Activated T-cell treated with anti-CD3 and anti-CD28 coated beads, Interleukin-2, amount 50 U/mL, for 72 hours (primary cell): ENCODE measurements at regions not wholly inside any gene's neighbourhood (a gene's known extent, or its start where the extent isn't known, plus 50 kb on each side); places are given as distances from the start of the nearest gene placed in this dataset.

Experiments
- ATAC-seq, 2 donors: fragments of 150-1000 bp; cut with Tn5 transposase; replicated peaks in 1 of 2; 2 replicates each; pipeline ENCODE4 v1.10.0; 2021; ENCODE audit warnings: moderate library complexity in 2 of 2, mild to moderate bottlenecking in 1 of 2
- DNase-seq, 2 donors: peaks; one replicate each; pipeline ENCODE4 v3.0.0; 2021 to 2022; ENCODE audit warnings: mixed read lengths in 1 of 2
- H3K27ac Mint-ChIP-seq: one replicate; pipeline ENCODE4 v1.8.0; 2022; ENCODE audit warnings: mild to moderate bottlenecking, moderate library complexity, mixed read lengths
- H3K27me3 Mint-ChIP-seq: one replicate; pipeline ENCODE4 v1.8.0; 2022; ENCODE audit warnings: low read depth, mixed read lengths
- H3K36me3 Mint-ChIP-seq, 2 donors: one replicate each; pipeline ENCODE4 v1.8.0; 2022; ENCODE audit warnings: mixed read lengths in 2 of 2, mild to moderate bottlenecking in 1 of 2; ENCODE audit not compliant: insufficient read depth in 2 of 2
- H3K4me1 Mint-ChIP-seq: one replicate; pipeline ENCODE4 v1.8.0; 2022; ENCODE audit warnings: low read depth, mixed read lengths
- H3K4me3 Mint-ChIP-seq, 2 donors: one replicate each; pipeline ENCODE4 v1.8.0; 2022; ENCODE audit warnings: mild to moderate bottlenecking in 2 of 2, mixed read lengths in 2 of 2, moderate library complexity in 2 of 2
- H3K9me3 Mint-ChIP-seq, 2 donors: one replicate each; pipeline ENCODE4 v1.8.0; 2022; ENCODE audit warnings: mixed read lengths in 2 of 2

GRCh38 chr18:37874721-37875120, 309.1 kb upstream of the CELF4 start:
- Mint-ChIP-seq H3K36me3 (no peaks in the 10 kb centered on the region), H3K4me1 (no peaks in the 10 kb centered on the region), H3K9me3 (peaks cover 0 to 4% of the 10 kb centered on the region in 2 donors), H3K27ac (no peak overlapping the region), H3K4me3 (no peak overlapping the region), H3K27me3 (no peaks in the 10 kb centered on the region)
- DNase-seq (no peak), ATAC-seq (no peak)

DNA sequence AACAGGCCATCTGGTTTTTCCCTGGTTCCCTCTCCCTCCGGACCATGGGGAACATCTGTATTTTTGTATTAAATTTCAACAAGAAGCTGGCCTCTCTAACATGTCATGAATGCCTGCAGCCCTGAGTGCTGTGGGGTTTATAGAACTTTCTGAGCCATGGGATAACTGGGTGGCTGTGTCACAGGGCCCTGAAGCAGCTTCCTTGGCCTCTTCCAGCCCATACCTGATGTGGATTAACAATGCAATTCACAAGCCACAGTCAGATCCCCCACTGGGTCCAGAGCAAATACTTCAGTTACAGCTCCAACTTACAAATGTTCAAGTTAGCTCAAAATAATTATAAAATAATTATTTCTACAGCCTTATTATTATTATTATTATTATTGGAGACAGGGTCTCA, 307.8 kb upstream of the CELF4 start:
- no peaks in the 10 kb centered on the region for H3K4me1 Mint-ChIP-seq
- H3K36me3 Mint-ChIP-seq = no peaks in the 10 kb centered on the region
- H3K27ac Mint-ChIP-seq = no peak overlapping the region
- H3K9me3 Mint-ChIP-seq = peaks cover 0 to 4% of the 10 kb centered on the region in 2 donors
- no peaks in the 10 kb centered on the region for H3K27me3 Mint-ChIP-seq
- DNase-seq (no peak), ATAC-seq (no peak)
- H3K4me3 Mint-ChIP-seq = no peak overlapping the region

DNA sequence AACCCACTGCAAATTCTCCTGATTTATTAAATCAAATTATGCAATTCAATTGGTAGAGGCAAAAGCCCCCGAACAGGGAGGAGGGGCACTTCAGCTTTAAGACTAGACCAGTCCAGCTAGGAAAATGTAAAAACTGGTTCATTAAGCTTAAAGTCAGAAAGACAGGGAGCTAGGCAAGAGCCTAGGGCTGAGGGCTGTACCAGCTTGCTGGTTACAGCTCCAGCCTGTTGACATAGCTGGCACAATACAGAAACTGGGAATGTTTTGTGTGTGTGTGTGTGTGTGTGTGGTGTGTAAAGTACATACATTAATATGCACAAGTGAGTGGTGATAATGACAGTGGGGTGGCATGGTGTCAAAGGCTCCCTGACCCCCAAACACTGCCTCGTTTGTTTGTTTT, 307.0 kb upstream of the CELF4 start:
- no peak overlapping the region for H3K4me3 Mint-ChIP-seq
- DNase-seq (no peak), ATAC-seq (no peak)
- no peak overlapping the region for H3K27ac Mint-ChIP-seq
- H3K4me1 Mint-ChIP-seq = no peaks in the 10 kb centered on the region
- no peaks in the 10 kb centered on the region for H3K36me3 Mint-ChIP-seq
- no peaks in the 10 kb centered on the region for H3K27me3 Mint-ChIP-seq
- peaks cover 0 to 4% of the 10 kb centered on the region in 2 donors for H3K9me3 Mint-ChIP-seq

DNA sequence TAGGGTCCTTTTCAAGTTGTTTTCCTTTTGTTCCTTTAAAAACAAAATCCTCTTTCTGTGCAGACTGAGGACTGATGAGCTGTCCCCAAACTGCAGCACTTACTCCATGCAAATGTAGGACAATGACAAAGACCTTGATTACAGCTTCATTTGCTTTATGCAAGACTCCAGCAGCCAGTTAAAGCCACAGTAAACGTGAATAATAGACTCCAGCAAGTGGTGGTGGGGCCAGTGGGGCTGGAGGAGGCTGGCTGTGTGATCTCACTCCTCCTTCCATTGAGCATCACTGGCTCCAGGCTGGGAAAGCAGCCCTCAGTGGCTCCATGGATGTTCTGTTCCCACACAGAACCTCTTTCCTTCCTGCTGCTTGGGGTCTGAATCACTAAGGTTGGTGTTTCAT, 306.0 kb upstream of the CELF4 start:
- no peaks in the 10 kb centered on the region for H3K36me3 Mint-ChIP-seq
- H3K9me3 Mint-ChIP-seq = peaks cover 0 to 4% of the 10 kb centered on the region in 2 donors
- H3K4me3 Mint-ChIP-seq = no peak overlapping the region
- no peak overlapping the region for H3K27ac Mint-ChIP-seq
- ATAC-seq = no peak
- H3K27me3 Mint-ChIP-seq = no peaks in the 10 kb centered on the region
- no peaks in the 10 kb centered on the region for H3K4me1 Mint-ChIP-seq
- DNase-seq = no peak

DNA sequence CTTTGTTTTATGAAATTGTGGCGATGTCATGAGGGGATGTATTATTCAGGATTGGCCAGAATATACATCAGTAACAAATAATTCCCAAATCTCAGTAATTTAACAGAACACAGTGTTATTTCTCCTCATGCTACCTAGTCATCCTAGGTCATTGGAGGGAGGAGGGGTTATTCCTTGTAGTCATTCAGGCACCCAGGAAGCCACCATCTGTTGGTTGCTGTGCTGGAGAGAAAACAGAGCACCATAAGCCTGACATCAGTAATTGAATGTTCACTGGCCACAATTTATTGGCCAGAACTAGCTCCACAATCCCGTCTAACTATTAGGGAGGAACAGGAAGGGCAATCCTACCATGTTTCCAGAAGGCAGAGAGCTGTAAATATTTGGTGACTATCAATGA, 303.5 kb upstream of the CELF4 start:
- Mint-ChIP-seq H3K4me3 (no peak overlapping the region), H3K36me3 (no peaks in the 10 kb centered on the region), H3K27ac (no peak overlapping the region), H3K4me1 (no peaks in the 10 kb centered on the region), H3K9me3 (peaks cover 3 to 6% of the 10 kb centered on the region in 2 donors), H3K27me3 (no peaks in the 10 kb centered on the region)
- no peak for DNase-seq
- no peak for ATAC-seq

GRCh38 chr18:37864122-37864521, 298.5 kb upstream of the CELF4 start:
- H3K27ac Mint-ChIP-seq = no peak overlapping the region
- H3K9me3 Mint-ChIP-seq = peaks cover 3 to 7% of the 10 kb centered on the region in 2 donors
- H3K4me1 Mint-ChIP-seq = no peaks in the 10 kb centered on the region
- no peaks in the 10 kb centered on the region for H3K27me3 Mint-ChIP-seq
- H3K4me3 Mint-ChIP-seq = no peak overlapping the region
- no peaks in the 10 kb centered on the region for H3K36me3 Mint-ChIP-seq
- DNase-seq = no peak
- no peak for ATAC-seq

DNA sequence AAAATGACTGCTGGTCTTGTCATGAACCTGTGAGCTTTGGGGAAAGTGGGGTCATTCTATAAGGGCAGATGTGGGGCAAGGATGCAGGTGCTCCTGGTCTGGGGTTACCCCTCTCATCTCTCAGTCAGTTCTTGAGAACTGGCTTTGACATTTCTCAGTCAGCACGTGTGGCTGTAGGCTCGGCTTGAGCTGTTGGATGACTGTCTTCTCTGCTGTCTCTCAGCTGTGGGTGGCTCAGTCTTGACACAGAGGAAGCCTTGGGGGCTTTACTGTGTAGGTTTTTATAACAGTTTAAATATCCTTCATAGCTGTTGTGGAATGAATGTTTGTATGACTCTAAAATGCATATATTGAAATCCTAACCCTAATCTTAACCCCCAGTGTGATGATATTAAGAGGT, 296.4 kb upstream of the CELF4 start:
- H3K4me1 Mint-ChIP-seq = no peaks in the 10 kb centered on the region
- ATAC-seq (no peak), DNase-seq (no peak)
- H3K27ac Mint-ChIP-seq = no peak overlapping the region
- H3K36me3 Mint-ChIP-seq = no peaks in the 10 kb centered on the region
- no peak overlapping the region for H3K4me3 Mint-ChIP-seq
- peaks cover 3 to 12% of the 10 kb centered on the region in 2 donors for H3K9me3 Mint-ChIP-seq
- no peaks in the 10 kb centered on the region for H3K27me3 Mint-ChIP-seq

DNA sequence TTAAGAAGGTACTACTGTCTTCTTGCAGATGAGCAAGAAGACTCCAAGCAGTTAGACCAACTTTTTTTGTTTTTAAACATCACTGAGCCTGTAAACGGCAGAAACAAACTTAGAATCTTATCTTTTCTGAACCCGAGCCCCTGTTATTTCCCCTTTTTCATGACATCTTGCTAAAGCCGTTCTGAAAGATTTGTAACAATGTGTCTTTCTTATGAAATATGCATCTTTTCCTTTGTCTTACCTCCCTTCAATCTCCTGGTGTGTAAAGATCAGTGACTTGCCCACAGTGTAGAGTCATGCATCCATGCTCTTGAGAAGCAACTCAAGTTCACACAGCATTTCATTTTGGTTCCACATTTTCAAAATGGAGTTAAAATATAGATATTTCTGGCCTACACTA, 288.8 kb upstream of the CELF4 start:
- no peak overlapping the region for H3K27ac Mint-ChIP-seq
- ATAC-seq (no peak), DNase-seq (no peak)
- H3K4me3 Mint-ChIP-seq = no peak overlapping the region
- no peaks in the 10 kb centered on the region for H3K36me3 Mint-ChIP-seq
- peaks cover 4 to 10% of the 10 kb centered on the region in 2 donors for H3K9me3 Mint-ChIP-seq
- H3K27me3 Mint-ChIP-seq = no peaks in the 10 kb centered on the region
- no peaks in the 10 kb centered on the region for H3K4me1 Mint-ChIP-seq

- DNase-seq (no peak), ATAC-seq (no peak)
- Mint-ChIP-seq H3K9me3 (peaks cover 4 to 10% of the 10 kb centered on the region in 2 donors), H3K27me3 (no peaks in the 10 kb centered on the region), H3K4me1 (no peaks in the 10 kb centered on the region), H3K27ac (no peak overlapping the region), H3K36me3 (no peaks in the 10 kb centered on the region), H3K4me3 (no peak overlapping the region)
These were observed 288.1 kb upstream of the CELF4 start for GRCh38 chr18:37853706-37854105.

DNA sequence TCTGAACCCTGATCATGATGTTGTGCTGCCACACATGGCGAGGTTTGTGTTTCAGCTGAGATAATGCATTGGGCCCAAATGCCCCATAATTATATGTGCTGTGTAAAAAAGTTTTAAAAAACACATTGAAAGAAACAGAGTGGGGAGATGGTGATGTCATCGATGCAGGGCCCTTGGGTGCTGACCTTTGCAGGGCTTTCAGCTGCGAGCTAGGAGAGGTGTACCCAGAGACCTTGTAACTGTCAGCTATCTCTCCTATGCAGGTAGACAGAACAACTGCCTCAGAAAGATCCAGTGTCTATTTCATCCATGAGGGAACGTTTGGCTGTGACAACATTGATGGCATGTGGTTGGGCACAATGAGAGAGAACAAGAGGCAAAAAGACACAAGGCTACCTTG, 286.9 kb upstream of the CELF4 start:
- no peak for ATAC-seq
- Mint-ChIP-seq H3K27me3 (no peaks in the 10 kb centered on the region), H3K36me3 (no peaks in the 10 kb centered on the region), H3K4me1 (no peaks in the 10 kb centered on the region), H3K9me3 (peaks cover 4 to 6% of the 10 kb centered on the region in 2 donors), H3K27ac (no peak overlapping the region), H3K4me3 (no peak overlapping the region)
- DNase-seq = no peak

DNA sequence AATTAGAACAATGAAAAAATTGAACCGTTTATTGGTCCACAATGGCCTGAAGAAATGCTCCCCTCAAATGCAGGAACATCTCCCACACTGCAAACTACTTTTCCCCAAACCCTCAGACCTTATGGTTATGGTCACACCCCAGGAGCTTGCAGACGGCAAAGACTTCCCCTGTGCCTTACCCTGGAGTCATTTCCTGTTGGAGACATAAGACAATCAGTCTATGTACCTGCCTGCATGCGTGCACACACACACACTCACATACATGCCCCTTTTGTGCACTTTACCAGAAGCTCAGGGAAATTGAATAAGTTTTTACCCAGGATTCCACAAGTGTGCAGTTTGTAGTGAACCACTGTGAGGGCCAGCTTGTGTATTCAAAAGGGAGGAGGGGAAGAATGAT, 281.9 kb upstream of the CELF4 start:
- ATAC-seq = no peak
- no peak for DNase-seq
- Mint-ChIP-seq H3K27me3 (no peaks in the 10 kb centered on the region), H3K36me3 (no peaks in the 10 kb centered on the region), H3K27ac (no peak overlapping the region), H3K9me3 (peaks cover 1% of the 10 kb centered on the region in 2 donors), H3K4me1 (no peaks in the 10 kb centered on the region), H3K4me3 (no peak overlapping the region)

GRCh38 chr18:37846996-37847395, 281.4 kb upstream of the CELF4 start:
- no peaks in the 10 kb centered on the region for H3K27me3 Mint-ChIP-seq
- no peak for DNase-seq
- no peaks in the 10 kb centered on the region for H3K4me1 Mint-ChIP-seq
- H3K27ac Mint-ChIP-seq = no peak overlapping the region
- no peak for ATAC-seq
- H3K36me3 Mint-ChIP-seq = no peaks in the 10 kb centered on the region
- H3K4me3 Mint-ChIP-seq = no peak overlapping the region
- peaks cover 1% of the 10 kb centered on the region in 2 donors for H3K9me3 Mint-ChIP-seq

DNA sequence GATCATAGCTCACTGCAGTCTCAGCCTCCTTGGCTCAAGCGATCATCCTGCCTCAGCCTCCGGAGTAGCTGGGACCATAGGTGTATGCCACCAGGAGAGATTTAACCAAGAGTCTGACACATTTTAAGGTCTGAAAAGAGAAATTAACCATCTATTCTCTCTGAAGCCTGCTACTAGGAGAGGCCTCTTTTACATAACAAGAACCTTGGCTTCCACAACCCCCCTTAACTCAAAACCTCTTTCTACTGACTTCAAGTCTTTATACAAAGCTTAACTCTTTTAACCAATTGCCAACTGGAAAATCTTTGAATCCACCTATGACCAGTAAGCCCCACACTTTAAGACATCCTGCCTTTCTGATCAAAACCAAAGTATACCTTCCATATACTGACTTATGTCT, 279.9 kb upstream of the CELF4 start:
- Mint-ChIP-seq H3K27me3 (no peaks in the 10 kb centered on the region), H3K9me3 (peaks cover 0 to 1% of the 10 kb centered on the region in 2 donors), H3K4me3 (no peak overlapping the region), H3K36me3 (no peaks in the 10 kb centered on the region), H3K27ac (no peak overlapping the region), H3K4me1 (no peaks in the 10 kb centered on the region)
- DNase-seq = no peak
- no peak for ATAC-seq

- no peaks in the 10 kb centered on the region for H3K4me1 Mint-ChIP-seq
- H3K9me3 Mint-ChIP-seq = peaks cover 1 to 3% of the 10 kb centered on the region in 2 donors
- no peaks in the 10 kb centered on the region for H3K36me3 Mint-ChIP-seq
- no peaks in the 10 kb centered on the region for H3K27me3 Mint-ChIP-seq
- H3K4me3 Mint-ChIP-seq = no peak overlapping the region
- H3K27ac Mint-ChIP-seq = no peak overlapping the region
- no peak for ATAC-seq
- no peak for DNase-seq
These were observed 278.8 kb upstream of the CELF4 start for GRCh38 chr18:37844209-37844970.
